ENCODE measurements at regions not wholly inside any gene's neighbourhood (a gene's known extent, or its start where the extent isn't known, plus 50 kb on each side); places are given as distances from the start of the nearest gene placed in this dataset.
"Not testable (repeated sequence)": the region's sequence is repeated elsewhere in the genome, so short reads cannot be mapped to it uniquely, and the experiment has no call there.

- Histone ChIP-seq H3K9me3 (ENCODE audit: control insufficient read depth, low read depth, low read length) (no peaks in the 10 kb centered on the region), H3K4me2 (ENCODE audit: control insufficient read depth, extremely low read depth, insufficient read depth, low read depth, low read length) (no peak overlapping the region), H3K27ac (ENCODE audit: control insufficient read depth, insufficient read depth, low read length) (no peak overlapping the region), H3K9me1 (ENCODE audit: control insufficient read depth, extremely low read depth, insufficient read depth, low read length) (no peaks in the 10 kb centered on the region), H3K27me3 (ENCODE audit: control insufficient read depth, extremely low read depth, insufficient read depth, low read length) (no peaks in the 10 kb centered on the region), H3K36me3 (ENCODE audit: control insufficient read depth in 2 of 2, extremely low read depth in 1 of 2, insufficient read depth in 2 of 2, low read length in 2 of 2) (no peaks in the 10 kb centered on the region), H2AFZ (ENCODE audit: control insufficient read depth, low read length) (no peak overlapping the region), H3K79me2 (ENCODE audit: control insufficient read depth, insufficient read depth, low read length) (no peaks in the 10 kb centered on the region), H3K4me1 (ENCODE audit: control insufficient read depth, extremely low read depth, insufficient read depth, low read length) (no peaks in the 10 kb centered on the region), H3K4me3 (ENCODE audit: control insufficient read depth in 2 of 3, extremely low read depth in 1 of 3, insufficient read depth in 2 of 3, low read depth in 1 of 3, low read length in 3 of 3) (no peak overlapping the region), H4K20me1 (ENCODE audit: control insufficient read depth, extremely low read depth, insufficient read depth, low read length) (no peaks in the 10 kb centered on the region), H3K9ac (ENCODE audit: control insufficient read depth, extremely low read depth, insufficient read depth, low read length) (no peak overlapping the region)
- FAIRE-seq = no peak
- dilution Hi-C loops (cut with MboI; ENCODE audit: extremely low pct_ligation_motif_present, low sequenced_read_pairs) = no loop called here
- no peak for DNase-seq (ENCODE audit: low read depth, low spot score)
- no peak for TF ChIP-seq CTCF (optimal IDR thresholded peaks at IDR 0.05 in 1 of 3, IDR thresholded peaks at IDR 0.05 in 1 of 3, conservative IDR thresholded peaks at IDR 0.05 in 1 of 3; ENCODE audit: extremely low read depth in 1 of 3, insufficient read depth in 2 of 3, low read length in 3 of 3)
- TF ChIP-seq EZH2 (IDR thresholded peaks at IDR 0.05; ENCODE audit: low read length) = no peak
These were observed 143.3 kb upstream of the AGTR1 start for GRCh38 chr3:148554367-148554766.

- no peak overlapping the region for H2AFZ ChIP-seq (ENCODE audit: control insufficient read depth, low read length)
- DNase-seq (ENCODE audit: low read depth, low spot score) (no peak), FAIRE-seq (no peak)
- H3K27me3 ChIP-seq (ENCODE audit: control insufficient read depth, extremely low read depth, insufficient read depth, low read length) = no peaks in the 10 kb centered on the region
- no peak overlapping the region for H3K4me2 ChIP-seq (ENCODE audit: control insufficient read depth, extremely low read depth, insufficient read depth, low read depth, low read length)
- no peaks in the 10 kb centered on the region for H3K4me1 ChIP-seq (ENCODE audit: control insufficient read depth, extremely low read depth, insufficient read depth, low read length)
- dilution Hi-C loops (cut with MboI; ENCODE audit: extremely low pct_ligation_motif_present, low sequenced_read_pairs) = no loop called here
- H4K20me1 ChIP-seq (ENCODE audit: control insufficient read depth, extremely low read depth, insufficient read depth, low read length) = no peaks in the 10 kb centered on the region
- no peaks in the 10 kb centered on the region for H3K9me1 ChIP-seq (ENCODE audit: control insufficient read depth, extremely low read depth, insufficient read depth, low read length)
- H3K27ac ChIP-seq (ENCODE audit: control insufficient read depth, insufficient read depth, low read length) = no peak overlapping the region
- H3K79me2 ChIP-seq (ENCODE audit: control insufficient read depth, insufficient read depth, low read length) = no peaks in the 10 kb centered on the region
- H3K9ac ChIP-seq (ENCODE audit: control insufficient read depth, extremely low read depth, insufficient read depth, low read length) = no peak overlapping the region
- TF ChIP-seq CTCF (optimal IDR thresholded peaks at IDR 0.05 in 1 of 3, IDR thresholded peaks at IDR 0.05 in 1 of 3, conservative IDR thresholded peaks at IDR 0.05 in 1 of 3; ENCODE audit: extremely low read depth in 1 of 3, insufficient read depth in 2 of 3, low read length in 3 of 3) (no peak), EZH2 (IDR thresholded peaks at IDR 0.05; ENCODE audit: low read length) (no peak)
- no peaks in the 10 kb centered on the region for H3K9me3 ChIP-seq (ENCODE audit: control insufficient read depth, low read depth, low read length)
- no peak overlapping the region for H3K4me3 ChIP-seq (ENCODE audit: control insufficient read depth in 2 of 3, extremely low read depth in 1 of 3, insufficient read depth in 2 of 3, low read depth in 1 of 3, low read length in 3 of 3)
- no peaks in the 10 kb centered on the region for H3K36me3 ChIP-seq (ENCODE audit: control insufficient read depth in 2 of 2, extremely low read depth in 1 of 2, insufficient read depth in 2 of 2, low read length in 2 of 2)
These were observed 141.0 kb upstream of the AGTR1 start for GRCh38 chr3:148556664-148557063.

GRCh38 chr3:148577579-148577978 lies 120.1 kb upstream of the AGTR1 start:
- DNase-seq (ENCODE audit: low read depth, low spot score); H3K4me2 ChIP-seq (ENCODE audit: control insufficient read depth, extremely low read depth, insufficient read depth, low read depth, low read length); H3K79me2 ChIP-seq (ENCODE audit: control insufficient read depth, insufficient read depth, low read length); H3K9me3 ChIP-seq (ENCODE audit: control insufficient read depth, low read depth, low read length); H3K27me3 ChIP-seq (ENCODE audit: control insufficient read depth, extremely low read depth, insufficient read depth, low read length); H3K27ac ChIP-seq (ENCODE audit: control insufficient read depth, insufficient read depth, low read length); H4K20me1 ChIP-seq (ENCODE audit: control insufficient read depth, extremely low read depth, insufficient read depth, low read length); H3K4me1 ChIP-seq (ENCODE audit: control insufficient read depth, extremely low read depth, insufficient read depth, low read length); H3K4me3 ChIP-seq (ENCODE audit: control insufficient read depth in 2 of 3, extremely low read depth in 1 of 3, insufficient read depth in 2 of 3, low read depth in 1 of 3, low read length in 3 of 3); dilution Hi-C loops (cut with MboI; ENCODE audit: extremely low pct_ligation_motif_present, low sequenced_read_pairs); H2AFZ ChIP-seq (ENCODE audit: control insufficient read depth, low read length); H3K36me3 ChIP-seq (ENCODE audit: control insufficient read depth in 2 of 2, extremely low read depth in 1 of 2, insufficient read depth in 2 of 2, low read length in 2 of 2); H3K9me1 ChIP-seq (ENCODE audit: control insufficient read depth, extremely low read depth, insufficient read depth, low read length); H3K9ac ChIP-seq (ENCODE audit: control insufficient read depth, extremely low read depth, insufficient read depth, low read length); FAIRE-seq: not testable (repeated sequence)

Measured in keratinocyte (primary cell).